ENCODE measurements at regions not wholly inside any gene's neighbourhood (a gene's known extent, or its start where the extent isn't known, plus 50 kb on each side); places are given as distances from the start of the nearest gene placed in this dataset.

GRCh38 chr5:58074717-58075116 is 385.2 kb downstream of the PLK2 start:
- TF ChIP-seq POLR2A (IDR thresholded peaks at IDR 0.05; ENCODE audit: low read length): no peak
- TF ChIP-seq GATA1 (IDR thresholded peaks at IDR 0.05; ENCODE audit: low read depth, low read length): no peak
